A673 (cell line): ENCODE measurements at regions not wholly inside any gene's neighbourhood (a gene's known extent, or its start where the extent isn't known, plus 50 kb on each side); places are given as distances from the start of the nearest gene placed in this dataset.

ENCODE experiments used
- BruUV-seq: library from RNA; stranded (reverse); fragments of 400-500 nt; replicated peaks from 2 replicates; lab custom pipeline; 2021; lab: Mats Ljungman, UMichigan
- CTCF ChIA-PET: fragments of 300-600 bp; sonication (Branson Sonifier 250); formaldehyde crosslinking; loops from one replicate; lab custom pipeline; 2022; ENCODE audit warnings: antibody characterized with exemption; lab: Charles Lee
- POLR2A ChIA-PET: fragments of 300-600 bp; sonication (Branson Sonifier 250); formaldehyde crosslinking; loops from one replicate; lab custom pipeline; 2022; ENCODE audit warnings: antibody characterized with exemption; ENCODE audit not compliant: low non-redundant PET; lab: Charles Lee
- DNase-seq: peaks from one replicate; pipeline ENCODE4 v3.0.0-alpha.2; 2015; ENCODE audit warnings: low spot score
- H3K27ac ChIP-seq: fragments of 200-600 bp; sonication (generic); 2 replicates; pipeline ENCODE4 v1.5.1; 2016; ENCODE audit warnings: mixed run types, low read depth, mild to moderate bottlenecking, mixed read lengths, antibody characterized with exemption, low read length; ENCODE audit not compliant: poor library complexity, severe bottlenecking
- H3K27me3 ChIP-seq: fragments of 200-600 bp; sonication (generic); replicated peaks from 2 replicates; pipeline ENCODE4 v1.6.1; 2017; ENCODE audit warnings: mixed run types, low read depth, mild to moderate bottlenecking, mixed read lengths, antibody characterized with exemption, low read length; ENCODE audit not compliant: insufficient read depth, poor library complexity
- H3K36me3 ChIP-seq: fragments of 200-600 bp; sonication (generic); 2 replicates; pipeline ENCODE4 v1.6.1; 2016; ENCODE audit warnings: mixed run types, mild to moderate bottlenecking, mixed read lengths, antibody characterized with exemption, low read length; ENCODE audit not compliant: insufficient read depth, poor library complexity, severe bottlenecking
- H3K4me1 ChIP-seq: fragments of 200-600 bp; sonication (generic); 2 replicates; pipeline ENCODE4 v1.6.1; 2017; ENCODE audit warnings: mixed run types, mild to moderate bottlenecking, mixed read lengths, antibody characterized with exemption, low read length; ENCODE audit not compliant: insufficient read depth, poor library complexity, severe bottlenecking
- H3K4me3 ChIP-seq: fragments of 200-600 bp; sonication (generic); 2 replicates; pipeline ENCODE4 v1.5.1; 2016; ENCODE audit warnings: low read depth, mixed run types, mild to moderate bottlenecking, mixed read lengths, low read length; ENCODE audit not compliant: poor library complexity, severe bottlenecking
- H3K9me3 ChIP-seq: fragments of 200-600 bp; sonication (generic); 2 replicates; pipeline ENCODE4 v1.6.1; 2016; ENCODE audit warnings: mixed run types, low read depth, mild to moderate bottlenecking, mixed read lengths, antibody characterized with exemption, low read length; ENCODE audit not compliant: poor library complexity, severe bottlenecking
- EZH2 ChIP-seq: fragments of 200-600 bp; sonication (generic); IDR thresholded peaks from 2 replicates; pipeline ENCODE4 v1.6.1; 2017; ENCODE audit warnings: borderline replicate concordance, low read depth, mild to moderate bottlenecking, mixed read lengths, antibody characterized with exemption, low read length; ENCODE audit not compliant: poor library complexity, severe bottlenecking
- intact Hi-C: fragments of 100-400 bp; cut with micrococcal nuclease; formaldehyde crosslinking; loops from one replicate; pipeline ENCODE4 v1.10.0; 2022; ENCODE audit not compliant: unreplicated experiment
- TF ChIP-seq, protein P1 (sequence below): fragments of 300-800, 200-600 bp; sonication (generic); conservative IDR thresholded peaks from 2 replicates; pipeline ENCODE4 v1.5.1; 2017; ENCODE audit warnings: low read depth, mild to moderate bottlenecking, antibody characterized with exemption, low read length, moderate library complexity, mixed read lengths

DNA sequence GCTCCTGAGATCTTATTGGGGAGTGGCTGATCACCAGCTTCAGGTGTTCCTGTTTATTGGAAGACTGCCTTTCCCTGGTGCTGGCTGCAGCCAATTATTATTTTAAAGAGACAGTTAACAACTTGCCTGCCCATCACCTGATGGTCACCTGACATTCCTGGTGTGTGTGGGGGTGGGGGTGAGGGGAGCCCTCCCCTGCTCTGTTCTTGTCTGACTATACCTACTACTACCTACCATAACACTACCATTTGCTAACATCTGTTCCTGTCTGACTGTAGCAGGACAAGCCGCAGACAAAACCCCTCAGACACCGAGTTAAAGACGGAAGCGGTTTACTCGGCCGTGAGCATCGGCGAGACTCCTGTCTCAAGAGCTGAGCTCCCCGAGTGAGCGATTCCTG, 54.9 kb upstream of the NBPF3 start:
- Histone ChIP-seq H3K4me1 (no peaks in the 10 kb centered on the region), H3K4me3 (no peak overlapping the region), H3K9me3 (no peaks in the 10 kb centered on the region), H3K36me3 (no peaks in the 10 kb centered on the region), H3K27me3 (no peaks in the 10 kb centered on the region), H3K27ac (no peak overlapping the region)
- no peak for TF ChIP-seq EZH2
- TF ChIP-seq, protein P1, sequence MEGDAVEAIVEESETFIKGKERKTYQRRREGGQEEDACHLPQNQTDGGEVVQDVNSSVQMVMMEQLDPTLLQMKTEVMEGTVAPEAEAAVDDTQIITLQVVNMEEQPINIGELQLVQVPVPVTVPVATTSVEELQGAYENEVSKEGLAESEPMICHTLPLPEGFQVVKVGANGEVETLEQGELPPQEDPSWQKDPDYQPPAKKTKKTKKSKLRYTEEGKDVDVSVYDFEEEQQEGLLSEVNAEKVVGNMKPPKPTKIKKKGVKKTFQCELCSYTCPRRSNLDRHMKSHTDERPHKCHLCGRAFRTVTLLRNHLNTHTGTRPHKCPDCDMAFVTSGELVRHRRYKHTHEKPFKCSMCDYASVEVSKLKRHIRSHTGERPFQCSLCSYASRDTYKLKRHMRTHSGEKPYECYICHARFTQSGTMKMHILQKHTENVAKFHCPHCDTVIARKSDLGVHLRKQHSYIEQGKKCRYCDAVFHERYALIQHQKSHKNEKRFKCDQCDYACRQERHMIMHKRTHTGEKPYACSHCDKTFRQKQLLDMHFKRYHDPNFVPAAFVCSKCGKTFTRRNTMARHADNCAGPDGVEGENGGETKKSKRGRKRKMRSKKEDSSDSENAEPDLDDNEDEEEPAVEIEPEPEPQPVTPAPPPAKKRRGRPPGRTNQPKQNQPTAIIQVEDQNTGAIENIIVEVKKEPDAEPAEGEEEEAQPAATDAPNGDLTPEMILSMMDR = no peak
- ChIA-PET CTCF (no interaction called here), POLR2A (no interaction called here)
- BruUV-seq = no TSS peak
- intact Hi-C loops = no loop called here
- DNase-seq = no peak

DNA sequence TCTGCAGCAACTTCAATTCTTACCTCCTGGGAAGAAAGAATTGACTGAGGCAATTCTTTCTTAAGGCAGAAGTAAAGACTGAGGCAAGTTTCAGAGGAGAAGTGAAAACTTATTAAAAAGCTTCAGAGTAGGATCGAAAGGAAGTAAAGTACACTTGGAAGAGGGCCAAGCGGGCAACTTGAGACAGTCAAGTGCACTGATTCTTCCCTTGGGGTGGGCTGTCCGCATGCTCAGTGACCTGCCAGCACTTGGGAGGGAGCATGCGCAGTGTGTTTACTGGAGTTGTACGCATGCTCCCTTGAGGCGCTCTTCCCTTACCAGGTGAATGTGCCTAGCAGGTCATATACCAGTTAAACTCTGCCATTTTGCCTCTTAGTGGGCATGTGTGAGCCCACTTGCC, 55.3 kb upstream of the NBPF3 start:
- Histone ChIP-seq H3K27ac (no peak overlapping the region), H3K27me3 (no peaks in the 10 kb centered on the region), H3K4me3 (no peak overlapping the region), H3K4me1 (no peaks in the 10 kb centered on the region), H3K36me3 (no peaks in the 10 kb centered on the region), H3K9me3 (no peaks in the 10 kb centered on the region)
- ChIA-PET POLR2A (no interaction called here), CTCF (no interaction called here)
- no peak for TF ChIP-seq EZH2
- TF ChIP-seq, protein P1 = no peak
- BruUV-seq = no TSS peak
- DNase-seq = no peak
- intact Hi-C loops = no loop called here

DNA sequence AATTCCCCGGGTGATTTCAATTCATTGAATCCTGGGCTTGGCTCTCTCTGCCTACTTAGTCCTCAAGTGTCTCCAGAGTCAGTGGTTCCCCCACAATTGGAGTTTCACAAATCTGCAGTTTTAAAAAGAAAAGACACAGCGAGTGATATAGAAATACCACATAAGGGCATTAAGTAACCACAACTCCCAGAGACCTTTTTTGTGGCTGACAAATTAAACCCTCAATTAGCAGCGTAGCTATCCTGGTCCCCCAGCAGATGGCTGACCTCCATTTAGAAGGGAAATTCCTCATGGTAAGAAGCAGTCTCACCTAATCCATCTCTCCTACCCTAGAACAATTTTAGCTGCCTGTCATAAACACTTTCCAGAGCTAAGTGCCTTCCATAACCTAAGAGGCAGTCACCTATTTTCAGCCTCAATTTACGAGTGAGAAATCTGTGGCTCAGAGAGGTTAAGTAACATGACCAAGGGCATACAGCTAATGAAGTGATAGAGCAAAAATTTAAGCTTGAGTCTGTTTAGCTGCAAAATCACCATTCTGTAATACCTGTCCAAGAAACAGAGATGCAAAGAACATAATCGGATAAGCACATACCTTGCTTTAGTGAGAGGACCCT, 56.0 kb upstream of the NBPF3 start:
- BruUV-seq = no TSS peak
- no peaks in the 10 kb centered on the region for H3K4me1 ChIP-seq
- DNase-seq = no peak
- no peak overlapping the region for H3K4me3 ChIP-seq
- H3K36me3 ChIP-seq = no peaks in the 10 kb centered on the region
- no peaks in the 10 kb centered on the region for H3K9me3 ChIP-seq
- H3K27ac ChIP-seq = no peak overlapping the region
- H3K27me3 ChIP-seq = no peaks in the 10 kb centered on the region
- ChIA-PET CTCF (no interaction called here), POLR2A (no interaction called here)
- no peak for TF ChIP-seq EZH2
- TF ChIP-seq, protein P1 = no peak
- intact Hi-C loops = no loop called here
